ENCODE measurements at regions not wholly inside any gene's neighbourhood (a gene's known extent, or its start where the extent isn't known, plus 50 kb on each side); places are given as distances from the start of the nearest gene placed in this dataset.
"Not testable (repeated sequence)": the region's sequence is repeated elsewhere in the genome, so short reads cannot be mapped to it uniquely, and the experiment has no call there.

- no peak for DNase-seq
Measured at GRCh38 chr3:75325716-75326115, 338.4 kb upstream of the FRG2C start.

GRCh38 chr3:75327453-75327852 is 336.7 kb upstream of the FRG2C start:
- no peak for DNase-seq

DNA sequence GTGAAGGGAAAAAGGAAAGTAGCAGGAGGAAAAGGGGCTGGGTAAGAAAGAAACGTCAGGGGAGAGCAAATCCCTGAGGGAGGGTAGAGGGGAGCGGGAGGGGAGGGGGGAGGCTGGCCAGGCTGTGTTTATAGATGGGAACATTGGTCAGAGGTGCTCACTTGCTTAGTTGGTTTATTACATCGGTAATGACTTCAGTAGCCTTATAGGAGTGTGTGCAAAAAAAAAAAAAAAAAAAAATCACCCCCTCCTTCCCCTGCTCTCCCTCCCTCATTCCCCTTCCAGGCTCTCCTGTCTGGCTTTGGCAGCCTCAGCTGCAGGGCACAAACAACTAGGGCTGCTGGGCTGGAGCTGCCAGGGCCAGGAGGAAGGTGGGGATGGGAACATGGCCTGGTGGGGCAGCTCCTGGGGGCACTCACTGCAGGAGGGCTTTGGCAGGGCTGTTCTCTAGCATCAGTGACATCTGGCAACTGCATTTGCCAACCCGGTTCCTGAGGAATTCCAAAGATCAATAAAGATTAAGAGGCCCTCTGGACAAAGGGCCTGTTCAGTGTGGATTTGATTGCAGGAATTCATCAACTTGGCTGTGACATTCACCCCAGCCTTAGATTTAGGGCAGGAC is 334.5 kb upstream of the FRG2C start:
- no peak for DNase-seq

DNA sequence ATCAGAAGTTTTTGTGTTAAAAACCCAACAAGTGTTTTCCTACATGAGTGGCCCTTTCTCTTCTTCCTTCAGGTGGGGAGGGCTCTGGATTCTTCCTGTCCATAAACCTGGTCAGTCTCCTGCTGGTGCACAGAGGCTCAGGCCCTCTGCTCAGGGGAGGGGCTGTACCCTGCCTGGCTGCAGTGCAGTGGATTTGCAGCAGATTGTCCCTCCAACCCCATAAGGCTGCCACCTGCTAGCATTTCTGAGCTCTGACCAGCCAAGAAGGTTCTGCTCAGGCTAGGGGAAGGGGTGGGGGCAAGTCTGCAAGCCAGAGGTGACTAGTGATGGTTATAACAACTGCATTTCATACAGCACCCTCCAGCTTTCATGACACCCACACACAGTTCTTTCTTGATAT is 333.7 kb upstream of the FRG2C start:
- not testable (repeated sequence) for DNase-seq

DNA sequence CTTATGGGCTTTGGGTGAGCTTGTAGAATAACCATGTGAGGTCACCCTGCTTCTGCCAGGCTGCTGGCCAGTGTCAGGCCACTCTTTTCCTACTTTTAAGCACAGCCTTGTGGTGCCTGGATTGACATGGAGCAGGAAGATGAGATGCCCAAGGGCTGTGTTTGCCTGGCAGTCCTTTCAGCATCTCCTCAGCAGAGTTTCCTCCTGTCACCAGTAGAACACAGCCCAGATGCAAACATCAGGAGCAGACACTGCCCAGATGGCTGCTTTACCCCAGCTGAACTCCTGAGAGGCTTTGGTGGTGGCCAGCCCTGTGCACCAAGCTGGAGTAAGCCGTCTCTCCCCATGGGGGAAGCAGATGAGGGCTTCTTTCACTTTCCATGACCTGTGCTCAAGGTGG is 332.0 kb upstream of the FRG2C start:
- DNase-seq = not testable (repeated sequence)

DNA sequence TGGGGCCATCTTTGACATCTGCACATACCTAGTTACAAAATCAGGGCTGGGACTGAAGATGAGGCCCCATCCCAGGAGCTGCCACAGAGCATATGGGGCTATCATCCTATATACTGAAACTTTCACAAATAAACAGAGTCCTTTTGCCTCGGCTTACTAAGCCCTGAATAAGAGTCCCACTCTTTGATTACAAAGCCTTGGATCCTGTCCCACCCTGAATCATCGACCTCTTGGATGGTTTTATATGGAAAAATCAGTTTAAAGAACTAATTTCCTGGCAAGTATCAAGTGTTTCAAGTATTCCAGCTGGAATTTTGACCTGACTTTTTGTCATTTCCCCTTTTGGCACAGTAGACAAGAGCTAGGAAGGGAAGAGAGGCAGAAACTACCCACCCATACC is 331.3 kb upstream of the FRG2C start:
- no peak for DNase-seq

DNA sequence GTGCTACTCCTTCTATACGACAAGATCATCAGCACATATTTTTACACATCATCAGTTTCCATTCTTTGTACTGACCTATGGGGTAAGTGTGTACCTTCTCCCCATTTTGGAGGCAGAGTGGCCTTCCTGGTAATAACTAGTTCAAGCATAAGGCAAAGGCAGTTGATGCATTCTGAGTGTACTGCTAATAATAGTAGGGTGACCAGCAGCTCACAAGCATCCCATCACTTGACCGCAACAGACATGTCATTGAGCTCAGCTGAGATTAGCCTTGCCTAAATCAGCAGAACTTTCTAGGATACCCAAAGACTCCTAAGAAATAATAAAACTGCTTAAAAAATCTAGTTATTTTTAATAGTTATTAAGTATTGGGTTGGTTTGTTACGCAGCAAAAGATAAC is 329.8 kb upstream of the FRG2C start:
- no peak for DNase-seq

DNA sequence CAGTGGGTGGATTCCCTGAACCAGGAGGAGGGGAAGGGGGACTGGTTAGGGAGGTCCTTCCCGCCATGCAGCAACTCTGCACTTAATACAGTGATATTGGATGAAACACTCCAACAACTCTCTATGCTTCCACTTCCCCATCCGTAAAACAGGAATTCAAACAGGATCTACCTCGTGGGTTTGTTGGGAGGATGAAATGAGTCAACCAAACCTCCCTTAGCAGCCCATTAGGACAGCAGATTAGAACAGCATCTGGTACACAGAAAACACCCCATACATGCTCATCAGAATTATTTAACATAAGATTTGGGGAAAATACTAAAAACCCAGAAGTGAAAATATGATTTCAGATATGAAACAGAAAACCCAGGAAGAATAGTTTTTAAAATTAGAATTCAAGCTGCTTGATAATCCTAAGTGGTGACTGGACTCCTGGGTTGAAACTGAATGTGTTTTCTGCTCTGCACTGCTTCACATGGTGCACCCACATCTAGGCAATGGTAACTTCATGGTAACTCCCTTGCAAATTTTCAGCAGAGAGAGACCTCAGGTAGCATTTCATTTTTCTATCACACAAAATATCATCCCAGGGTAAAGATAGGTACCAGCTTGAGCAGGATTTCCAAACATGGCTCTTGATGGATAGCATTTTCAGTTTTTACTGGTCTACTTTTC is 326.8 kb upstream of the FRG2C start:
- peak; percentile 3 to 8 for DNase-seq

- no peak for DNase-seq
Measured at GRCh38 chr3:75338342-75338741, 325.8 kb upstream of the FRG2C start.

DNA sequence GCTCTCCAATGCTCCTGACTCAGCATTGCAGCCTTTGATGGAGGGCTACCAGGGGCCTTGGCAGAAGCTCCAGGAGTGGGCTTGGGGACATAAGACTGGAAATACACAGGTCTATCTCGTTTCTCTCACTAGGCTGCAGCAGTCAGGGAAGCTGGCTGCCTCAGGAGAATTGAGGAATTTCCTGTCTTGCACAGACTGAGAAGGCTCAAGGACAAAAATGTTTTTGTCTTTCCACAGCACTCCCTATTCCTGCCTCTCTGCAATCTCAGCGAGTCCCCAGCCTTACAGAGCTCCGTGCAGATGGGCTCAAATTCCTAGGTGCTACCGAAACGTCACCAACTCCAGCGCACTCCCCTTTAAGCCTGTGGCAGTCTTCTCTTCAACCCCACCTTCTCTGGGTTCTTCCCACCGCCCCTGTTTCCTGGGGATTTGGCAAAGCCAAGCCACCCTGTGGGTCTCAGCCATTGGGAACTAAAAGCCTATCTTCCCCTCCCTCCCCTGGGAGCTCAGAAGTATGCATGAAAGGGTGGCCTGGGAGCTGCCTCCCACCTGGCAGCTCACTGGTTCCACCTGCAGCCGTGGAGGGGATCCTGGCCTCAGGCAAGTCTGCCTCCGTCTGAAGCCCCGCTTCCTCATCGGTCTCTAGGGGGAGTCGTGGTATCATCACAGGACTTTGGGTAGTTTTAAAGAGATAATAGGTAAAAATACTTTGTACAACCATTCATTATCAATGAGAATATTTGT is 322.6 kb upstream of the FRG2C start:
- DNase-seq = no peak

DNA sequence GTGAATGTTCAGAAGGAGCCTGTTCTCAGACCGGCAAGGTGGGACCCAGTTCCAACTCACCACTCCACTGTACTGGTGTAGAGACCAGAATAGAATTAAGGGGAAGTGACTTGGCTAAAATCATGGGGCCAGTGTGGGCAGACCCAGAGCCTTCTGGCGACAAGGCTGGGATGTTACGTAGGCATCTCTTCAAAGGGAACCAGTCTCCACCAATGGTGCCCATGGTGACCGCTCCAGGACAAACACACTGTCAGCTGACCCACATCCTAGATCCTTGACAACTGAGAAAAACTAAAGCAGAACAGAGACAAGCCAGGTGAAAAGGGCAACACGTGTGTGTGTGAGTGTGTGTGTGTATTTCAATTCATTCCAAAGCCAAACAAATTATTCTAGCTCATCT is 321.7 kb upstream of the FRG2C start:
- DNase-seq = peak; percentile 92 to 96

DNA sequence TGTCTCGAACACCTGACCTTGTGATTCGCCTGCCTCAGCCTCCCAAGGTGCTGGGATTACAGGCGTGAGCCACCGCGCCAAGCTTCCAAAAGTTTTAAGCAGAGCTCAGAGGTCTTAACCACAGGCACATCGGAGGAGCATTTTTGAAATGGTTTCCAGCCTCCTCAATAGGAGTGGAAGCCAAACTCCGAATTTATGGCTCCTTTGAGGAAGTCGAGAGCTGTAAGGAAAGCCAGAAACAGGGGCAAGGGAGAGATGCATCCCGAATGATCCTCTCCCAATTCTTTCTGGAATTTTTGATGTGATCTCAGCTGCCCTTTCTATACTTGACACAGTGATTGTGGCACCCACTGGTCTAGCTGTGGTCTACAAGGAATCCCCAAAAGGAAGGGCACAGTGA is 313.6 kb upstream of the FRG2C start:
- DNase-seq = not testable (repeated sequence)

DNA sequence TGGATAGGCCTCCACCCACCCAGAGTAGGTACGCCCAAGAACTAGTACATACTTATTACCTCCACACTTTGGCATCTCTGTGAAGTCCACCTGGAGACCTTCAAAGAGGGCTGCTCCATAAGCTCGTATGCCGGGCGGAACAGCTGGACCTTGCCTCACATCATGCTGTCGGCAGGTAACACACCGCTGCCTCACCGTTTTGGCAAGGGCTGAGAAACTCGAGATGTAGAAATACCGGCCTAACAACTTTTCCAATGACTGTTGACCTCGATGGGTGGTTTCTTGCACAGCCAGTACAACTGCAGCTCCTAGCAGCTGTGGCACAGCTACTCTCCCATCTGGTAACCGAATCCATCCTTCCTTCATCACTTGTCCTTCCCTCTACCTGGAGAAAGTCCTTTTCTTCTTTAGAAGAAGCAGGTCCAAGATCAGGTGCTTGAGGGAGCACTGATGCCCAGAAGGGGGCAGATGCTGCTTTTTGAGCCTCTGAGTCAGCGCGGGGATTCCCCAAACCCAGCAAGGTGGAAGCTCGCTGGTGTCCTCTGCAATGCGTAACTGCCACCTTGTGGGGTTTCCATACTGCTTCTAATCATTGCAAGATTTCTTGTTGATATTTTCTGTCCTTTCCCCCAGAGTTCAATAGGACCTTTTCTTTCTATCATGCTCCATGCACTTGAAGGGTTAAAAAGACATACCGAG is 301.9 kb upstream of the FRG2C start:
- peak in 1 of 2 donors; percentile 3 for DNase-seq

DNA sequence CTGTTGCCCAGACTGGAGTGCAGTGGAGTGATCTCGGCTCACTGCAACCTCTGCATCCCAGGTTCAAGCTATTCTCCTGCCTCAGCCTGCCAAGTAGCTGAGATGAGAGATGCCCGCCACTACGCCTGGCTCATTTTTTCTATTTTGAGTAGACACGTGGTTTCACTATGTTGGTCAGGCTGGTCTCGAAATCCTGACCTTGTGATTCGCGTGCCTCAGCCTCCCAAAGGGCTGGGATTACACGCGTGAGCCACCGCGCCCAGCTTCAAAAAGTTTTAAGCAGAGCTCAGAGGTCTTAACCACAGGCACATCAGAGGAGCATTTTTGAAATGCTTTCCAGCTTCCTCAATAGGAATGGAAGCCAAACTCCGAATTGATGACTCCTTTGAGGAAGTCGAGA is 291.2 kb upstream of the FRG2C start:
- DNase-seq = not testable (repeated sequence)

- not testable (repeated sequence) for DNase-seq
Measured at GRCh38 chr3:75379840-75380239, 284.3 kb upstream of the FRG2C start.

- DNase-seq = no peak
Measured at GRCh38 chr3:75380276-75380771, 283.8 kb upstream of the FRG2C start.

- DNase-seq = not testable (repeated sequence)
Measured at GRCh38 chr3:75384016-75384415, 280.1 kb upstream of the FRG2C start.

GRCh38 chr3:75388486-75389124 is 275.5 kb upstream of the FRG2C start:
- DNase-seq = not testable (repeated sequence)

DNA sequence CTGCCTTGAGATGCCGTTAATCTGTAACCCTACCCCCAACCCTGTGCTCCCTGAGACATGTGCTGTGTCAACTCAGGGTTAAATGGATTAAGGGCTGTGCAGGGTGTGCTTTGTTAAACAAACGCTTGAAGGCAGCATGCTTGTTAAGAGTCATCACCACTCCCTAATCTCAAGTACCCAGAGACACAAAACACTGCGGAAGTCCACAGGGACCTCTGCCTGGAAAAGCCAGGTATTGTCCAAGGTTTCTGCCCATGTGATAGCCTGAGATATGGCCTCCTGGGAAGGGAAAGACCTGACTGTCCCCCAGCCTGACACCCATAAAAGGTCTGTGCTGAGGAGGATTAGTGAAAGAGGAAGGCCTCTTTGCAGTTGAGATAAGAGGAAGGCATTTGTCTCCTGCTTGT is 270.8 kb upstream of the FRG2C start:
- not testable (repeated sequence) for DNase-seq

- not testable (repeated sequence) for DNase-seq
Measured at GRCh38 chr3:75394102-75394501, 270.0 kb upstream of the FRG2C start.

DNA sequence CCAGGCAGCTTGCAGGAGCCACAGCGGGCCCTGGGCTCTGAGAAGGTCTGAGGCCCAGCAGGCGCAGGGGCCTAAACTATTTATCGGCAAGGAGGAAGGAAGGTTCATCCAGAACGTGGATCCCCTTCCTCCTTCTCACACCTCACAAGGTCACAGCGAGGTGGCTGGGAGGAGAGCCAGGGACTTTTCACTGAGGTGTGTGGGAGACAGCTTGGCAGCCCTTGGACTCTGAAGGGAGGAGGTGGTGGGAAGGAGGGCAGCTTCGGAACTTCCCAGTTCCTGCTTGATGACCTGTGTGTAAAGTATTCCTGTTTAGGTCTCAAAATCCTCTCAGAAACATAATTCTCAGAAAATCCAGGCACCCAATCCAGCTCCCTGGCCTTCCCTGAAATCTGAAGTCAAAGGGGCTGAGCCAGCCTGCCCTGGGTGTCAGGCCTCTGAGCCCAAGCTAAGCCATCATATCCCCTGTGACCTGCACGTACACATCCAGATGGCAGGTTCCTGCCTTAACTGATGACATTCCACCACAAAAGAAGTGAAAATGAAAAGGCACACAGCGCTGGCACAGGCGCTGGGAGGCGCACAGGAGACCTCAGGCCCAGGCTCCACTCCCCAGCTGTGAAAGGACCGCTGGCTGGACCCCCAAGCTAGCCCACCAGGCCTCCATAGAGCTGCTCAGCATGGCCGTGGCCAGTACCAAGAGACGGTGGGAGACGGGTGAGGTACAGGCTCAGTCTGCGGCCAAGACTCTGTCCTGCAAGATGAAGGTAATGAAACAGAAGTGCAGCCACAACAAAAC is 269.4 kb upstream of the FRG2C start:
- not testable (repeated sequence) for DNase-seq

Data from inflammatory macrophage (primary cell).